ENCODE measurements at regions not wholly inside any gene's neighbourhood (a gene's known extent, or its start where the extent isn't known, plus 50 kb on each side); places are given as distances from the start of the nearest gene placed in this dataset.

DNA sequence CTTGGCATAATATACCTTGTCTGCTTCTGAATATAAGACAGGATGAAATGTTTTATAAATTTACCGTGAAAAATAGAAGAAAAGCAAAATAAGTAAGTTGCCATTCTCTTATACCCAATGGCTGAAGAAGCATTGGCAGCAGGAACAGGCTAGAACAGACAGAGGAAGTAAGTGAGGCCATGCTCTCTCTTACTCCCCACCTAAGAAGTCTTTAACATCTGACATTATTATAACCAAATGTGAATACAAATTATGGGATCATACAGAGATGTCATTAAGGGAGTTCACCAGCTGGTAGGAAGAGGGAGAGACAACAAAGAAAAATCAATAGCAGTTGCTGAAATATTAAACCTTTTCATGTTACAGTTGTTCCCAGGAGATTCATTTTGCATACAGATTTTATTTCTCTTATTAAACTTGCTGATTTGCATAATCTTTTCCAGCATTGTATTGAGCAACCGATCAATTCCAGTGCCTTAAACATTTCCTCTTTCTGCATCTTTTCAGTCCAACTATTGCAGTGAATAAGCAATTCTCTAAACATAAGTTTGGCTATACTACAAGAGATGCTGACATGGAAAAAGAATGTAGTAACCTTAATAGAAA is 270.6 kb downstream of the SLC6A15 start:
- TF ChIP-seq, protein P1, sequence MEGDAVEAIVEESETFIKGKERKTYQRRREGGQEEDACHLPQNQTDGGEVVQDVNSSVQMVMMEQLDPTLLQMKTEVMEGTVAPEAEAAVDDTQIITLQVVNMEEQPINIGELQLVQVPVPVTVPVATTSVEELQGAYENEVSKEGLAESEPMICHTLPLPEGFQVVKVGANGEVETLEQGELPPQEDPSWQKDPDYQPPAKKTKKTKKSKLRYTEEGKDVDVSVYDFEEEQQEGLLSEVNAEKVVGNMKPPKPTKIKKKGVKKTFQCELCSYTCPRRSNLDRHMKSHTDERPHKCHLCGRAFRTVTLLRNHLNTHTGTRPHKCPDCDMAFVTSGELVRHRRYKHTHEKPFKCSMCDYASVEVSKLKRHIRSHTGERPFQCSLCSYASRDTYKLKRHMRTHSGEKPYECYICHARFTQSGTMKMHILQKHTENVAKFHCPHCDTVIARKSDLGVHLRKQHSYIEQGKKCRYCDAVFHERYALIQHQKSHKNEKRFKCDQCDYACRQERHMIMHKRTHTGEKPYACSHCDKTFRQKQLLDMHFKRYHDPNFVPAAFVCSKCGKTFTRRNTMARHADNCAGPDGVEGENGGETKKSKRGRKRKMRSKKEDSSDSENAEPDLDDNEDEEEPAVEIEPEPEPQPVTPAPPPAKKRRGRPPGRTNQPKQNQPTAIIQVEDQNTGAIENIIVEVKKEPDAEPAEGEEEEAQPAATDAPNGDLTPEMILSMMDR (conservative IDR thresholded peaks at IDR 0.05; ENCODE audit: low read depth, low read length), result no peak
- DNase-seq (ENCODE audit: low read depth), result no peak
- H3K4me3 ChIP-seq (ENCODE audit: low read depth, low read length), result no peak overlapping the region

DNA sequence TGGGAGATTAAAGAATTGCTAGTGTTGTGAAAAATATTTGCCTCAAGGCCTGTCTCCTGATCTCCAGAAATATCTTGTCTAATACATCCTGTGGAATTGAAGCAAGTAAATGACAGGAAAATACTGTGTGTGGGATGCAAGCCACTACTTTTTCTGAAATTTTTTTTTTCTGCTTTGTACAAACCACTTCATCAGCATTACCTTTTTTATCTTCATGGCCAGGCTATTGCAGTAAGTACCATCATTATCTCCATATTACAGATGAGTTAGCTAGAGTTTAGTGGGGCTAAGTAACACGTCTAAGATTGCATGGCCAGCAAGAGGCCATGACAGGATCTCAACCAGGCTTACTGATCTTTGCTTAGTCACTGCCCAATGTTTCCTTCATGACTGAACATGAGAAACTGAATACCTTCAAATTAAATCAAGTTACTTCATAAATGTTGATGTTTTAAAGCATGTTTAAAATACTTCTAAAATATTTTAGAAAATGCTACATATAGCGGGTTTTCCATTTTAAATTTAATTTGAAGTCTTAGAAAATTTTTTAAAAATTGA is 273.7 kb downstream of the SLC6A15 start:
- no peak overlapping the region for H3K4me3 ChIP-seq (ENCODE audit: low read depth, low read length)
- DNase-seq (ENCODE audit: low read depth), result no peak
- TF ChIP-seq, protein P1 (conservative IDR thresholded peaks at IDR 0.05; ENCODE audit: low read depth, low read length), result no peak

DNA sequence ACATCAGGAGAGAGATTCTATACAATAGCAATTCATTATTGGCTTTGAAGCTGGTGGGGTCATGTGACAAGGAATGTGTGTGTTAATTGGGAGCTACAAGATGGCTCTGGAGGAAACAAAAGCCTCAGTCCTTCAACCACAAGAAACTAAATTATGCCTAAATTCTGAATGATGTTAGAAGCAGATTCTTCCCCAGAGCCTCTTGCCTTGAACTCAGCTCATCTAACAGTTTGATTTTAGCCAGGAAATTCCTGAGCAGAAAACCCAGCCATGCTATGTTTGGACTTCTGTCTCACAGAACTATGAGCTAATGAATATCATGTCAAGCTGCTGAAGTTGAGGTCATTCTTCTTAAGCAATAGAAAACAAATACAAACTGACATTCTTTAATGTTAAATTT is 274.7 kb downstream of the SLC6A15 start:
- TF ChIP-seq, protein P1 (conservative IDR thresholded peaks at IDR 0.05; ENCODE audit: low read depth, low read length), result peak; percentile 3
- no peak for DNase-seq (ENCODE audit: low read depth)
- H3K4me3 ChIP-seq (ENCODE audit: low read depth, low read length), result no peak overlapping the region

DNA sequence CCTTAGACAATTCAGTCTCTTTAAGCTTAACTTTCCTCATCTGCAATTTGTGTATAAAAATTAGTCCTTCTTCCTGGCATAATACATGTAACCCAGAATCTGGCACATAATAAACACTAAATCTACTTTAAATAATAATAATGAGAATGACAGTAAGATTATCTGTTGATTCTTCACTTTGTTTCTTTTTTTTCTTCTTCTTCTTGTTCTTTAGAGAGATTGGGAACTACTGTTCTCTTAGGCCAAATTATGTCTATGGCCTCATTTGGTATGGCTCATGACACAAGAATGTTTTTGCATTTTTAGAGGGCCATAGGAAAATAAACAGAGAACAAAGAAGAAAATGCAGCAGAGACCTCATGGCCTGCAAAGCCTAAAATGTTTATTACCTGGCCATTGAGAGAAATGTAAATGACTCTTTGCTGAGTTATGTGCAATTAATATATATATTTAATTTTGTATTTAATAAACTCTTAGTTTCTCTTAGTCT is 275.8 kb downstream of the SLC6A15 start:
- TF ChIP-seq, protein P1 (conservative IDR thresholded peaks at IDR 0.05; ENCODE audit: low read depth, low read length), result no peak
- no peak for DNase-seq (ENCODE audit: low read depth)
- H3K4me3 ChIP-seq (ENCODE audit: low read depth, low read length), result no peak overlapping the region

DNA sequence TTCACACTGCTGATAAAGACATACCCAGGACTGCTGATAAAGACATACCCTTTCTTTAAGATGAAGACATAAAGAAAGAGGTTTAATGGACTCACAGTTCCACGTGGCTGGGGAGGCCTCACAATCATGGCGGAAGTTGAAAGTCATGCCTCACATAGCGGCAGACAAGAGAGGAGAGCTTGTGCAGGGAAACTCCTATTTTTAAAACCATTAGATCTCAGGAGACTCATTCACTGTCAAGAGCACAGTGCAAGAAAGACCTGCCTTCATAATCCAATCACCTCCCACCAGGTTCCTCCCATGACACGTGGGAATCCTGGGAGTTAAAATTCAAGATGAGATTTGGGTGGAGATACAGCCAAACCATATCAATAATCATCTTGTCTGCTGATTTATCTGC is 278.1 kb downstream of the SLC6A15 start:
- no peak overlapping the region for H3K4me3 ChIP-seq (ENCODE audit: low read depth, low read length)
- no peak for DNase-seq (ENCODE audit: low read depth)
- TF ChIP-seq, protein P1 (conservative IDR thresholded peaks at IDR 0.05; ENCODE audit: low read depth, low read length), result no peak

DNA sequence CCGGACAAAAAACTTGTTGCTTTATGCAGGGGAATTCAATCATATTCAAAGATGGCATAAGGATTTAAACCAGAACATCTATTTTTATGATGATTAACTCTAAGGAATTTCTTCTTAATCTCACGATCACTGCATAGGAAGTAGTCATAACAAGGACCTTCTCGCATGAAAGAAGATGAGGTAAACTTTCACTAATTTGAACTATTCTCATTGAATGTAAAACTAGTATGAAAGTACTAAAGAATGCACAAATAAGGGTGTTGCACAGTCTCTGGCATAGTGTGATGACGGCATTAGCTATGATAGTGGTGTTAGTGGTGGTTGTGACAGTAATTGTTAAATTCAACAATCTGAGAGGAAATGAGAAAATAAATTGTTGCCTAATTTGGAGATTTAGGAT is 280.0 kb downstream of the SLC6A15 start:
- TF ChIP-seq, protein P1 (conservative IDR thresholded peaks at IDR 0.05; ENCODE audit: low read depth, low read length), result no peak

DNA sequence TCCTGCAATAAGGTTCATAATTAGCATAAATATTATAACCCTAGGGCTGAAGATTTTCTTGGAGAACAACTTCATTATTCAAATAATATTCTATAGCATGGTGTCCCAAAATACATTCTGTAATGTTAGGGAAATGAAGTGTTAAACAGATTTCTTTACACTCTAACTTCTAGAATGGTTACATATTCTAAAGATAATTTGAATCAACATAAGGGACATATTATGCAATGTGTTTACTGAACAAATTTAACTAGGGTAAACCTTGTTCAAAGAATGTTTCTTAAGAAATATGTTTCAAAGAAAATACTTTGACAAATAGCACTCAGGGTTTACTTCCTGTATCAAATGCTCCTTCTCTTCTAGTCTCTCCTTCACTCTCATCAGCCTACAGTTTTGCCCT is 281.6 kb downstream of the SLC6A15 start:
- DNase-seq (ENCODE audit: low read depth), result no peak
- TF ChIP-seq, protein P1 (conservative IDR thresholded peaks at IDR 0.05; ENCODE audit: low read depth, low read length), result no peak
- no peak overlapping the region for H3K4me3 ChIP-seq (ENCODE audit: low read depth, low read length)

More for the DNA sequence above, 280.0 kb downstream of the SLC6A15 start:
- peak; percentile 36 for DNase-seq (ENCODE audit: low read depth)
- no peak overlapping the region for H3K4me3 ChIP-seq (ENCODE audit: low read depth, low read length)

Data from epithelial cell of proximal tubule (primary cell).